ENCODE measurements at regions not wholly inside any gene's neighbourhood (a gene's known extent, or its start where the extent isn't known, plus 50 kb on each side); places are given as distances from the start of the nearest gene placed in this dataset.

- TF ChIP-seq, protein P1, sequence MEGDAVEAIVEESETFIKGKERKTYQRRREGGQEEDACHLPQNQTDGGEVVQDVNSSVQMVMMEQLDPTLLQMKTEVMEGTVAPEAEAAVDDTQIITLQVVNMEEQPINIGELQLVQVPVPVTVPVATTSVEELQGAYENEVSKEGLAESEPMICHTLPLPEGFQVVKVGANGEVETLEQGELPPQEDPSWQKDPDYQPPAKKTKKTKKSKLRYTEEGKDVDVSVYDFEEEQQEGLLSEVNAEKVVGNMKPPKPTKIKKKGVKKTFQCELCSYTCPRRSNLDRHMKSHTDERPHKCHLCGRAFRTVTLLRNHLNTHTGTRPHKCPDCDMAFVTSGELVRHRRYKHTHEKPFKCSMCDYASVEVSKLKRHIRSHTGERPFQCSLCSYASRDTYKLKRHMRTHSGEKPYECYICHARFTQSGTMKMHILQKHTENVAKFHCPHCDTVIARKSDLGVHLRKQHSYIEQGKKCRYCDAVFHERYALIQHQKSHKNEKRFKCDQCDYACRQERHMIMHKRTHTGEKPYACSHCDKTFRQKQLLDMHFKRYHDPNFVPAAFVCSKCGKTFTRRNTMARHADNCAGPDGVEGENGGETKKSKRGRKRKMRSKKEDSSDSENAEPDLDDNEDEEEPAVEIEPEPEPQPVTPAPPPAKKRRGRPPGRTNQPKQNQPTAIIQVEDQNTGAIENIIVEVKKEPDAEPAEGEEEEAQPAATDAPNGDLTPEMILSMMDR (conservative IDR thresholded peaks at IDR 0.05; ENCODE audit: low read depth, low read length), result no peak
- TF ChIP-seq EZH2 (IDR thresholded peaks at IDR 0.05; ENCODE audit: borderline replicate concordance, low read depth, low read length, poor library complexity, severe bottlenecking), result no peak
Observed at GRCh38 chr3:38968403-38968802, 83.3 kb downstream of the SCN11A start.

Data from A673 (cell line).